NCI-H460 (cell line): ENCODE measurements at regions not wholly inside any gene's neighbourhood (a gene's known extent, or its start where the extent isn't known, plus 50 kb on each side); places are given as distances from the start of the nearest gene placed in this dataset.
"Not testable (repeated sequence)": the region's sequence is repeated elsewhere in the genome, so short reads cannot be mapped to it uniquely, and the experiment has no call there.

Source experiments
- DNase-seq: peaks from one replicate; pipeline ENCODE4 v3.0.0-alpha.2; 2016; ENCODE audit warnings: low read depth; ENCODE audit errors: extremely low read depth

DNA sequence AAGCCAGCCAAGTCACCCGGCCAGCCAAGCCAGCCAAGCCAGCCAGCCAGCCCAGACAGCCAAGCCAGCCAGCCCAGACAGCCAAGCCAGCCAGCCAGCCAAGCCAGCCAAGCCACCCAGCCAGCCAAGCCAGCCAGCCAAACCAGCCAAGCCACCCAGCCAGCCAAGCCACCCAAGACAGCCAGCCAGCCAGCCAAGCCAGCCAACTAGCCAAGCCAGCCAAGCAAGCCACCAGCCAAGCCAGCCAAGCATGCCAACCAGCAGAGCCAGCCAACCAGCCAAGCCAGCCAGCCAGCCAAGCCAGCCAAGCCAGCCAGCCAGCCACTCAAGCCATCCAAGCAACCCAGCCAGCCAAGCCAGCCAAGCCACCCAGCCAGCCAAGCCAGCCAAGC lies 323.1 kb upstream of the PLGLB2 start:
- not testable (repeated sequence) for DNase-seq

DNA sequence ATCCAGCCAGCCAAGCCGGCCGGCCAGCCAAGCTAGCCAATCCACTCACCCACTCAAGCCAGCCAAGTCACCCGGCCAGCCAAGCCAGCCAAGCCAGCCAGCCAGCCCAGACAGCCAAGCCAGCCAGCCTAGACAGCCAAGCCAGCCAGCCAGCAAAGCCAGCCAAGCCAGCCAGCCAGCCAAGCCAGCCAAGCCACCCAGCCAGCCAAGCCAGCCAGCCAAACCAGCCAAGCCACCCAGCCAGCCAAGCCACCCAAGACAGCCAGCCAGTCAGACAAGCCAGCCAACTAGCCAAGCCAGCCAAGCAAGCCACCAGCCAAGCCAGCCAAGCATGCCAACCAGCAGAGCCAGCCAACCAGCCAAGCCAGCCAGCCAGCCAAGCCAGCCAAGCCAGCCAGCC lies 322.7 kb upstream of the PLGLB2 start:
- not testable (repeated sequence) for DNase-seq

DNA sequence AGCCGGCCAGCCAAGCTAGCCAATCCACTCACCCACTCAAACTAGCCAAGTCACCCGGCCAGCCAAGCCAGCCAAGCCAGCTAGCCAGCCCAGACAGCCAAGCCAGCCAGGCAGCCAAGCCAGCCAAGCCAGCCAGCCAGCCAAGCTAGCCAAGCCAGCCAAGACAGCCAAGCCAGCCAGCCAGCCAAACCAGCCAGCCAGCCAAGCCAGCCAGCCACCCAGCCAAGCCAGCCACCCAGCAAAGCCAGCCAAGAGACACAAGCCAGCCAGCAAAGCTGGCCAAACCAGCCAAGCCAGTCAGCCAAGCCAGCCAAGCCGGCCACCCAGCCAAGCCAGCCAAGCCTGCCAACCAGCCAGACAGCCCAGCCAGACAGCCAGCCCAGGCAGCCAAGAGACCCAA lies 322.2 kb upstream of the PLGLB2 start:
- not testable (repeated sequence) for DNase-seq

- not testable (repeated sequence) for DNase-seq
Measured at GRCh38 chr2:87428452-87429130, 319.3 kb upstream of the PLGLB2 start.

DNA sequence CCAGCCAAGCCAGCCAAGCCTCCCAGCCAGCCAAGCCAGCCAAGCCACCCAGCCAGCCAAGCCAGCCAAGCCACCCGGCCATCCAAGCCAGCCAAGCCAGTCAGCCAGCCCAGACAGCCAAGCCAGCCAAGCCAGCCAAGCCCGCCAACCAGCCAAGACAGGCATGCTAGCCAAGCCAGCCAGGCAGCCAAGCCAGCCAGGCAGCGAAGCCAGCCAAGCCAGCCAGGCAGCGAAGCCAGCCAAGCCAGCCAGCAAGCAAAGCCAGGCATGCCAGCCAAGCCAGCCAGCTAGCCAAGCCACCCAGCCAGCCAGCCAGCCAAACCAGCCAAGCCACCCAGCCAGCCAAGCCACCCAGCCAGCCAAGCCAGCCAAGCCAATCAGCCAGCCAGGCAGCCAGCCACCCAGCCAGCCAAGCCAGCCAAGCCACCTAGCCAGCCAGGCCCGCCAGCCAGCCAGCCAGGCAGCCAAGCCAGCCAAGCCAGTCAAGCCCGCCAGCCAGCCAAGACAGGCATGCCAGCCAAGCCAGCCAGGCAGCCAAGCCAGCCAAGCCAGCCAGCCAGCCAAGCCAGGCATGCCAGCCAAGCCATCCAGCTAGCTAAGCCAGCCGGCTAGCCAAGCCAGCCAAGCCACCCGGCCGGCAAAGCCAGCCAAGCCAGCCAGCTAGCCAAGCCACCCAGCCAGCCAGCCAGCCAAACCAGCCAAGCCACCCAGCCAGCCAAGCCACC lies 318.5 kb upstream of the PLGLB2 start:
- DNase-seq: not testable (repeated sequence)

- not testable (repeated sequence) for DNase-seq
Measured at GRCh38 chr2:87429931-87430275, 318.0 kb upstream of the PLGLB2 start.

- not testable (repeated sequence) for DNase-seq
Measured at GRCh38 chr2:87431051-87431450, 316.8 kb upstream of the PLGLB2 start.

GRCh38 chr2:87432711-87433453 lies 315.0 kb upstream of the PLGLB2 start:
- DNase-seq: not testable (repeated sequence)

DNA sequence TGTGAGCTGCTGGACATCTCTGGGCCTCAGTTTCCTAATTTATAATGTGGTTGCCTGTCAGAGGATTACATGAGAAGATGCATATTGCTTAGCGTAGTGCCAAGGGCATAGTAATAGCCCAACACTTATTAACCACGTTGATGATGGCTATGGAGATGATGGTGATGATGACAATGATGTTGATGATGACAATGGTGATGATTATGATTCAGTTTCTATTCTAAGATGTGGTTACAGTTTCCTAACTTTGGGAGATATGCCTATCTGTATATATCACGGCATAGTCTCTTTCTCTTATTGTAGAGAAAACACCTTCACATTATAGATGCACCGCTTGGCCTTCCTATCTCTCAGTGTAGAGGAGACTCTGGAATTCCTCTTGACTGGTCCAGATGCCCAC lies 311.9 kb upstream of the PLGLB2 start:
- DNase-seq: not testable (repeated sequence)

- DNase-seq: not testable (repeated sequence)
Measured at GRCh38 chr2:87437701-87438260, 310.1 kb upstream of the PLGLB2 start.

DNA sequence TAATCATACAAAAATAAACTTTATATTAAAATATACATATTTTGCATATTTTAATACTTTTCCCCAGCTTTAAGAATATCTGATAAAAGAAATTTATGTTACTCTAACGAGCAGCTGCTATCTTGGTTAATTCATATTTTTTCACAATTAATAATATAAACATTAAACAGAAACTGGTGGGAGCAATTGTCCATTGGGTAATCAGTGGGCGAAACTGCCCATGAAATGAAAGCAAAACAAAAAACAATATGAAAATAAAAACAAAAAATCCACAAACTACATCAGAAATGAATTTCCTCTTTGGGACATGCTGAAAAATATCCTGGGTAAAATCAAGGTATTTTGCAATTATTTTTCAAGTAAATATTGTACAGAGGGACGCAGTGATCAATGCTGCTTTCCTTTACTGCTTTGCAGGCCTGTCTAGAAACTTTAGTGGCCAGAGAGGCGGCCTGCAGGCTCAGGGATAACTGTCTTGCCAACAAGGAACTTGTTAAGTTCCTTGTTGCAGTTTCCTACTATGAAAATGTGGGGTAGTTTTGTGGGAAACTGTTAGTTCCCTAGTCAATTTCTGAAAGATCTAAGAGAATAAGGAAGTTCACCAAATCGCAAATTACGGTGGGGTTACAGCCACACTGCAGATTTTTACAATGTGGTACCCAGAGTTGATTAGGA lies 309.0 kb upstream of the PLGLB2 start:
- DNase-seq: not testable (repeated sequence)

GRCh38 chr2:87439617-87440204 lies 308.2 kb upstream of the PLGLB2 start:
- DNase-seq: not testable (repeated sequence)

GRCh38 chr2:87440650-87441049 lies 307.2 kb upstream of the PLGLB2 start:
- not testable (repeated sequence) for DNase-seq

DNA sequence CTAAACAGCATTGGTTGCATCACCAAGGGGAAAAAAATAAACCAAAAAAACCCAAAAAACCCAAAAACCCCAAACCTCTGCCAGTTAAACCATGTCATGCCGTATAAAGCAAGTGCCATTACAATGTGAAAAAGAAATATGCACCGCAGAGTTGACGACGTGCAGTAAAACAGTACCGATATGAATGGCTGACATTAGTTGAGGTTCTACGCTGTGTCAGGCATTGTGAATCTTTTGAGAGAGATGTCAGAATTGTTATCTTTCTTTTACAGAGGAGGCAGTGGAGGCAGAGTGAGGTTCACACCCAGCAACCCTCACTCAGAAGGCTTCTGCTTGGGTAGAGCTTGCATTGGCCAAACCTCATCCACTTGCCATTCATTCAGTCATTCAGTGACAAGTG lies 306.5 kb upstream of the PLGLB2 start:
- DNase-seq: not testable (repeated sequence)

DNA sequence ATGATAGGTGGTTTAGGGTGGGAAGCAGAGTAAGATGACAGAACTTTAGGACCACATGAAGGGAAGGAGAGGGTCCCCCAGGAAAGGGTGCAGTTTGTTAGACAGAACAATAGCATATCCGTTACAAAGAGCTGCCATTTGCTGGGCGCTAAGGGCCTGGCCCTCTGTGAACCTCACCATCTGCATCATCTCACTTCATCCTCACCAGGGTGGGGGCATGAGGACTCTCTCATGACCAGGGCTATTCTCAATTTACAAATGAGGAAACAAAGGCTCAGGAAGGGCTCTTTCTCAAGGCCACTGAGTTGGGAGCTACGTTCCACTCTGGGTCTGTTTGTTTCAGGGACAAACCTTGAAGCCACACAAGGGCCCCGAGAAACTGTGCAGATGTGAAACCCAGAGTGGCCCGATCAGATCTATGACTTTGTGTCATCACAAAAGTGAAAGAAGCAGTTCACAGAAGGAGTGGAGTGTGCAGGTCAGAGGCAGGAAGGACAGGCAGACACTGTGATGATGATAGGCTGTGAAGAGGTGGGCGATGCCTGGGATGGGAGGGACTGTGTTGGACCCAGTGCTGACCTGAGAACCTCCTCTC lies 304.8 kb upstream of the PLGLB2 start:
- not testable (repeated sequence) for DNase-seq

DNA sequence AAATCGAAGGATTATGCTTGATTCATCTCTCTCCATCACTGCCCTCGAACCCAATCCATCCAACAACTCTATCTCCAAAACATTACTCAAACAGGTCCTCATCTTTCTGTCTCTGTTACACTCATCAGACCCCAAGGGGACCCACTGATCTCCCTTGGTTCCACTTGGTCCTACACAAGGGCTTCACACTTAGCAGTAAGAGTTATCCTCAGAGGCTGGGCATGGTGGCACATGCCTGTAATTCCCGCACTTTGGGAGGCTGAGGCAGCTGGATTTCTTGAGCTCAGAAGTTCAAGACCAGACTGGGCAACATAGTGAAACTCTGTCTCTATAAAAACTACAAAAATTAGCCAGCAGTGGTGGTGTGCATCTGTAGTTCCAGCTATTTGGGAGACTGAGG lies 302.9 kb upstream of the PLGLB2 start:
- not testable (repeated sequence) for DNase-seq

- not testable (repeated sequence) for DNase-seq
Measured at GRCh38 chr2:87445613-87446312, 302.1 kb upstream of the PLGLB2 start.

GRCh38 chr2:87446313-87446696 lies 301.6 kb upstream of the PLGLB2 start:
- not testable (repeated sequence) for DNase-seq

DNA sequence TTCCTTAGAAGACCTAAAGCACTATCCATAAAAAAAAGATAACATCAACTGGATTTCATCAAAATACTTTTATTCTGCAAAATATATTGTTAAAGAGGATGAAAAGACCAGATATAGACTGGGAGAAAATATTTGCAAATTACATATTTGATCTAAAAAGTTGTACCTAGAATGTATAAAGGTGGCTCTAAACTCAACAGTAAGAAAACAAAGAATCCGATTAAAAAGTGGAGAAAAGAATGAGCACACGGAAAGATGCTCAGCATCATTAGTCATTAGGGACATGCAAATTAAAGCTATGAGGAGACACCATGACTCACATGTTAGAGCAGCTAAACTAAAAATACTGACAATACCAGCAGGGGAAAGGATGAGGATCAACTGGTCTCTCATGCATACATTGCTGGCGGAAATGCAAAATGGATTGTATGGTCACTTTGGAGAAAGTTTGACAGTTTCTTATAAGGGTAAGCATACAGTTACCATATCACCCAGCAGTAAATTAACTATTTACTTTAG lies 298.4 kb upstream of the PLGLB2 start:
- not testable (repeated sequence) for DNase-seq
